SK-N-SH (cell line): ENCODE measurements at regions not wholly inside any gene's neighbourhood (a gene's known extent, or its start where the extent isn't known, plus 50 kb on each side); places are given as distances from the start of the nearest gene placed in this dataset.

ENCODE experiments used
- CTCF ChIA-PET: fragments of 300-600, 350-600 bp; formaldehyde crosslinking; extraction: SDS; loops from one replicate; lab custom pipeline; 2021; lab: Yijun Ruan, JAX
- POLR2A ChIA-PET: fragments of 350-600 bp; sonication (Branson Sonifier 250); formaldehyde crosslinking; extraction: SDS; loops from one replicate; lab custom pipeline; 2020; ENCODE audit warnings: antibody characterized with exemption, inconsistent platforms; lab: Yijun Ruan, JAX
- DNase-seq: peaks from one replicate; pipeline ENCODE4 v3.0.0; 2012
- H2AFZ ChIP-seq: fragments of 200-600 bp; sonication (generic); 2 replicates; pipeline ENCODE4 v1.8.1; 2016; ENCODE audit warnings: antibody characterized with exemption, mild to moderate bottlenecking, low read depth
- H3F3A ChIP-seq: fragments of 200-600 bp; sonication (generic); replicated peaks from 2 replicates; pipeline ENCODE3; 2016; ENCODE audit warnings: antibody characterized with exemption, mild to moderate bottlenecking; ENCODE audit not compliant: insufficient read depth
- H3K27ac ChIP-seq, 2 experiments: fragments of 200-500 bp in 1 of 2; fragments of 200-600 bp in 1 of 2; sonication (Bioruptor generic) in 1 of 2; sonication (generic), shearing (Covaris generic) in 1 of 2; 2 replicates each; pipeline versions ENCODE4 v1.5.1 to v1.6.1; 2014 to 2016; ENCODE audit warnings: low read depth in 2 of 2, inconsistent platforms in 1 of 2, low read length in 1 of 2, mild to moderate bottlenecking in 1 of 2, mixed read lengths in 1 of 2
- H3K27me3 ChIP-seq: fragments of 200-600 bp; sonication (generic), shearing (Covaris generic); 2 replicates; pipeline ENCODE4 v1.6.1; 2016; ENCODE audit warnings: mixed run types; ENCODE audit not compliant: insufficient read depth
- H3K36me3 ChIP-seq, 2 experiments: fragments of 200-500 bp in 1 of 2; fragments of 200-600 bp in 1 of 2; sonication (Bioruptor generic) in 1 of 2; sonication (generic) in 1 of 2; replicated peaks in 1 of 2; 2 replicates each; pipeline versions ENCODE3 to v1.5.1; 2014 to 2016; ENCODE audit warnings: low read length in 1 of 2, mild to moderate bottlenecking in 1 of 2; ENCODE audit not compliant: insufficient read depth in 2 of 2, control insufficient read depth in 1 of 2
- H3K4me1 ChIP-seq, 2 experiments: fragments of 200-500 bp in 1 of 2; fragments of 200-600 bp in 1 of 2; sonication (Bioruptor generic) in 1 of 2; sonication (generic), shearing (Covaris generic) in 1 of 2; 2 replicates each; pipeline versions ENCODE4 v1.5.1 to v1.6.1; 2014 to 2016; ENCODE audit warnings: low read depth in 1 of 2, low read length in 1 of 2, mixed run types in 1 of 2; ENCODE audit not compliant: insufficient read depth in 2 of 2, control insufficient read depth in 1 of 2
- H3K4me2 ChIP-seq: fragments of 200-600 bp; sonication (generic), shearing (Covaris generic); 2 replicates; pipeline ENCODE4 v1.6.1; 2017; ENCODE audit warnings: mixed run types
- H3K4me3 ChIP-seq, 2 experiments: fragments of 200-500 bp in 1 of 2; fragments of 200-600 bp in 1 of 2; sonication (Bioruptor generic) in 1 of 2; sonication (generic), shearing (Covaris generic) in 1 of 2; 2 replicates each; pipeline versions ENCODE4 v1.5.1 to v1.8.1; 2014 to 2016; ENCODE audit warnings: low read depth in 2 of 2, inconsistent platforms in 1 of 2, low read length in 1 of 2, mild to moderate bottlenecking in 1 of 2, mixed read lengths in 1 of 2, moderate library complexity in 1 of 2
- H3K79me2 ChIP-seq: fragments of 200-600 bp; sonication (generic); 2 replicates; pipeline ENCODE4 v1.8.1; 2017; ENCODE audit warnings: mild to moderate bottlenecking; ENCODE audit not compliant: insufficient read depth
- H3K9ac ChIP-seq: fragments of 200-600 bp; sonication (generic); 2 replicates; pipeline ENCODE4 v1.6.1; 2017; ENCODE audit warnings: mixed run types
- H3K9me2 ChIP-seq: fragments of 200-600 bp; sonication (generic); 2 replicates; pipeline ENCODE4 v1.6.1; 2017; ENCODE audit warnings: mixed run types
- H3K9me3 ChIP-seq: fragments of 200-600 bp; sonication (generic); 2 replicates; pipeline ENCODE4 v1.6.1; 2017; ENCODE audit warnings: mixed run types, mild to moderate bottlenecking, moderate library complexity
- H4K20me1 ChIP-seq: fragments of 200-600 bp; sonication (generic); 2 replicates; pipeline ENCODE4 v1.6.1; 2017; ENCODE audit warnings: mild to moderate bottlenecking, mixed run types; ENCODE audit not compliant: insufficient read depth
- ELF1 ChIP-seq: IDR thresholded peaks from 2 replicates; pipeline ENCODE4 v1.4.0; 2012
- FOXJ3 ChIP-seq: sonication (generic); formaldehyde crosslinking; IDR thresholded peaks from 2 replicates; pipeline ENCODE4 v1.5.1; 2020; ENCODE audit warnings: mild to moderate bottlenecking, missing genetic modification reagents
- GABPA ChIP-seq: IDR thresholded peaks from 2 replicates; pipeline ENCODE4 v1.4.0; 2012; ENCODE audit warnings: low read depth, mild to moderate bottlenecking
- GATA2 ChIP-seq: sonication (generic); formaldehyde crosslinking; IDR thresholded peaks from 2 replicates; pipeline ENCODE4 v1.5.0; 2020; ENCODE audit warnings: mild to moderate bottlenecking, missing genetic modification reagents
- MAX ChIP-seq: IDR thresholded peaks from 2 replicates; pipeline ENCODE4 v1.4.0; 2012; ENCODE audit warnings: low read depth
- NFIC ChIP-seq: IDR thresholded peaks from 2 replicates; pipeline ENCODE4 v1.4.0; 2012; ENCODE audit warnings: borderline replicate concordance
- PBX3 ChIP-seq: IDR thresholded peaks from 2 replicates; pipeline ENCODE4; 2012
- REST ChIP-seq: IDR thresholded peaks from 2 replicates; pipeline ENCODE4 v1.6.1; 2012; ENCODE audit warnings: mild to moderate bottlenecking, low read depth, low read length, moderate library complexity
- SIN3A ChIP-seq: IDR thresholded peaks from 2 replicates; pipeline ENCODE4 v1.6.1; 2012; ENCODE audit warnings: low read depth, mild to moderate bottlenecking, low read length, moderate library complexity, borderline replicate concordance
- TAF1 ChIP-seq: IDR thresholded peaks from 2 replicates; pipeline ENCODE4 v1.6.1; 2012; ENCODE audit warnings: low read depth, mild to moderate bottlenecking, low read length, moderate library complexity, borderline replicate concordance
- USF1 ChIP-seq: IDR thresholded peaks from 2 replicates; pipeline ENCODE4 v1.4.0; 2012; ENCODE audit warnings: low read depth, borderline replicate concordance
- USF2 ChIP-seq: fragments of 150-350 bp; IDR thresholded peaks from 2 replicates; pipeline ENCODE4 v1.6.1; 2017; ENCODE audit warnings: antibody characterized with exemption, low read length, low read depth, borderline replicate concordance
- WGBS: methylation state at CpG from one replicate; pipeline ENCODE4 v1.1.6; 2017; ENCODE audit warnings: low lambda C conversion rate; 5-methylcytosine and 5-hydroxymethylcytosine counted together

- H3K9me2 ChIP-seq: no peaks in the 10 kb centered on the region
These were observed 365.8 kb downstream of the HAPSTR1 start for GRCh38 chr16:9457215-9457614.

More at GRCh38 chr16:9457215-9457614, 365.8 kb downstream of the HAPSTR1 start:
- no peak overlapping the region for H3K27ac ChIP-seq
- H3K9ac ChIP-seq: no peak overlapping the region
- no peaks in the 10 kb centered on the region for H3K27me3 ChIP-seq
- H3F3A ChIP-seq: no peaks in the 10 kb centered on the region
- 14% methylated on average over 2 of the region's 2 CpGs for WGBS
- H3K4me2 ChIP-seq: no peak overlapping the region
- ChIA-PET POLR2A (no interaction called here), CTCF (no interaction called here)
- no peaks in the 10 kb centered on the region for H3K4me1 ChIP-seq
- H3K79me2 ChIP-seq: no peaks in the 10 kb centered on the region
- no peak for TF ChIP-seq USF1
- TF ChIP-seq GATA2 (CRISPR knock-in tag): no peak
- no peak for TF ChIP-seq MAX
- no peak for TF ChIP-seq NFIC
- TF ChIP-seq GABPA: no peak
- no peak for TF ChIP-seq REST
- no peak for TF ChIP-seq TAF1
- TF ChIP-seq ELF1: no peak
- no peak for TF ChIP-seq SIN3A
- TF ChIP-seq USF2: no peak
- TF ChIP-seq FOXJ3 (CRISPR knock-in tag): no peak
- TF ChIP-seq PBX3: no peak
- H4K20me1 ChIP-seq: no peaks in the 10 kb centered on the region
- H3K36me3 ChIP-seq: no peaks in the 10 kb centered on the region
- H2AFZ ChIP-seq: no peak overlapping the region
- no peak overlapping the region for H3K4me3 ChIP-seq
- no peak for DNase-seq
- no peaks in the 10 kb centered on the region for H3K9me3 ChIP-seq
